ENCODE measurements at regions not wholly inside any gene's neighbourhood (a gene's known extent, or its start where the extent isn't known, plus 50 kb on each side); places are given as distances from the start of the nearest gene placed in this dataset.

GRCh38 chr16:85535352-85536072 lies 77.6 kb upstream of the GSE1 start:
- H3K9me1 ChIP-seq (ENCODE audit: control insufficient read depth, extremely low read depth, insufficient read depth, low read length) = no peaks in the 10 kb centered on the region
- no peaks in the 10 kb centered on the region for H3K4me1 ChIP-seq (ENCODE audit: control insufficient read depth, extremely low read depth, insufficient read depth, low read length)
- H3K9ac ChIP-seq (ENCODE audit: control insufficient read depth, extremely low read depth, insufficient read depth, low read length) = no peak overlapping the region
- H3K36me3 ChIP-seq (ENCODE audit: control insufficient read depth in 2 of 2, extremely low read depth in 1 of 2, insufficient read depth in 2 of 2, low read length in 2 of 2) = no peaks in the 10 kb centered on the region
- TF ChIP-seq EZH2 (IDR thresholded peaks at IDR 0.05; ENCODE audit: low read length) = no peak
- no peak for TF ChIP-seq CTCF (optimal IDR thresholded peaks at IDR 0.05 in 1 of 3, IDR thresholded peaks at IDR 0.05 in 1 of 3, conservative IDR thresholded peaks at IDR 0.05 in 1 of 3; ENCODE audit: extremely low read depth in 1 of 3, insufficient read depth in 2 of 3, low read length in 3 of 3)
- no peak overlapping the region for H3K4me2 ChIP-seq (ENCODE audit: control insufficient read depth, extremely low read depth, insufficient read depth, low read depth, low read length)
- H3K79me2 ChIP-seq (ENCODE audit: control insufficient read depth, insufficient read depth, low read length) = no peaks in the 10 kb centered on the region
- H3K27ac ChIP-seq (ENCODE audit: control insufficient read depth, insufficient read depth, low read length) = no peak overlapping the region
- H3K9me3 ChIP-seq (ENCODE audit: control insufficient read depth, low read depth, low read length) = peaks cover 4% of the 10 kb centered on the region
- FAIRE-seq (no peak), DNase-seq (ENCODE audit: low read depth, low spot score) (no peak)
- dilution Hi-C loops (cut with MboI; ENCODE audit: extremely low pct_ligation_motif_present, low sequenced_read_pairs) = no loop called here
- no peak overlapping the region for H2AFZ ChIP-seq (ENCODE audit: control insufficient read depth, low read length)
- H3K4me3 ChIP-seq (ENCODE audit: control insufficient read depth in 2 of 3, extremely low read depth in 1 of 3, insufficient read depth in 2 of 3, low read depth in 1 of 3, low read length in 3 of 3) = no peak overlapping the region
- peaks cover 5% of the 10 kb centered on the region for H3K27me3 ChIP-seq (ENCODE audit: control insufficient read depth, extremely low read depth, insufficient read depth, low read length)
- H4K20me1 ChIP-seq (ENCODE audit: control insufficient read depth, extremely low read depth, insufficient read depth, low read length) = no peaks in the 10 kb centered on the region

- peaks cover 5% of the 10 kb centered on the region for H3K27me3 ChIP-seq (ENCODE audit: control insufficient read depth, extremely low read depth, insufficient read depth, low read length)
- no peaks in the 10 kb centered on the region for H4K20me1 ChIP-seq (ENCODE audit: control insufficient read depth, extremely low read depth, insufficient read depth, low read length)
- no peak overlapping the region for H3K9ac ChIP-seq (ENCODE audit: control insufficient read depth, extremely low read depth, insufficient read depth, low read length)
- FAIRE-seq (no peak), DNase-seq (ENCODE audit: low read depth, low spot score) (no peak)
- H3K27ac ChIP-seq (ENCODE audit: control insufficient read depth, insufficient read depth, low read length) = no peak overlapping the region
- H3K79me2 ChIP-seq (ENCODE audit: control insufficient read depth, insufficient read depth, low read length) = no peaks in the 10 kb centered on the region
- H3K4me1 ChIP-seq (ENCODE audit: control insufficient read depth, extremely low read depth, insufficient read depth, low read length) = no peaks in the 10 kb centered on the region
- peaks cover 4% of the 10 kb centered on the region for H3K9me3 ChIP-seq (ENCODE audit: control insufficient read depth, low read depth, low read length)
- H3K4me3 ChIP-seq (ENCODE audit: control insufficient read depth in 2 of 3, extremely low read depth in 1 of 3, insufficient read depth in 2 of 3, low read depth in 1 of 3, low read length in 3 of 3) = no peak overlapping the region
- H2AFZ ChIP-seq (ENCODE audit: control insufficient read depth, low read length) = no peak overlapping the region
- TF ChIP-seq CTCF (optimal IDR thresholded peaks at IDR 0.05 in 1 of 3, IDR thresholded peaks at IDR 0.05 in 1 of 3, conservative IDR thresholded peaks at IDR 0.05 in 1 of 3; ENCODE audit: extremely low read depth in 1 of 3, insufficient read depth in 2 of 3, low read length in 3 of 3) = no peak
- TF ChIP-seq EZH2 (IDR thresholded peaks at IDR 0.05; ENCODE audit: low read length) = no peak
- dilution Hi-C loops (cut with MboI; ENCODE audit: extremely low pct_ligation_motif_present, low sequenced_read_pairs) = no loop called here
- no peak overlapping the region for H3K4me2 ChIP-seq (ENCODE audit: control insufficient read depth, extremely low read depth, insufficient read depth, low read depth, low read length)
- no peaks in the 10 kb centered on the region for H3K36me3 ChIP-seq (ENCODE audit: control insufficient read depth in 2 of 2, extremely low read depth in 1 of 2, insufficient read depth in 2 of 2, low read length in 2 of 2)
- no peaks in the 10 kb centered on the region for H3K9me1 ChIP-seq (ENCODE audit: control insufficient read depth, extremely low read depth, insufficient read depth, low read length)
Observed at GRCh38 chr16:85536073-85536410, 77.1 kb upstream of the GSE1 start.
